ENCODE measurements at regions not wholly inside any gene's neighbourhood (a gene's known extent, or its start where the extent isn't known, plus 50 kb on each side); places are given as distances from the start of the nearest gene placed in this dataset.

DNA sequence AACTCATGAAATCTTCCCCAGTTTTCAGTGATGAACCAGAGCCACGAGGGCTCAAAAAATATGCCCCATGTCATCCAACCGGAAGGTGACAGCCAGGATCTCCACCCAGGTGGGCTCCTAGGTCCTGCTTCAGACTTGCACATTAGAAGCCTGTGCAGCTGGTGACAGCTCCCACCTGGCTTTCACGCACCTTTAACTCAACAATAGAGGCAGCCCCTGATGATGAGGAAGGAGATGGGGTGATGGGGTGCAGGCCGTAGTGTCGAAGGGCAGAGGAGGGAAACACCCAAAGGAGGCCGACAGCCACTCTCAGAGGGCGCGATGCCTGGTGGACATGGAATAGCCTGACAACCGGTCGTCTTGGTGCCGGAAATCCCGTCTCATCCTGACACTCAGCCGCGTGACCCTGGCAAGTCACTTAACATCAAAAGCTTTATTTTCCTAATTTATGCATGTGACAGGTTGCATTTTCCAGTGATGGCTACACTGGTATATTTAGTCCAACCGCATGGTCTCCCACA lies 118.0 kb downstream of the SOX1 start:
- DNase-seq: no peak
- in situ Hi-C loops (cut with MboI; ENCODE audit: low pct_unique_long_range_greater_than_20kb, low sequenced_read_pairs): no loop called here

DNA sequence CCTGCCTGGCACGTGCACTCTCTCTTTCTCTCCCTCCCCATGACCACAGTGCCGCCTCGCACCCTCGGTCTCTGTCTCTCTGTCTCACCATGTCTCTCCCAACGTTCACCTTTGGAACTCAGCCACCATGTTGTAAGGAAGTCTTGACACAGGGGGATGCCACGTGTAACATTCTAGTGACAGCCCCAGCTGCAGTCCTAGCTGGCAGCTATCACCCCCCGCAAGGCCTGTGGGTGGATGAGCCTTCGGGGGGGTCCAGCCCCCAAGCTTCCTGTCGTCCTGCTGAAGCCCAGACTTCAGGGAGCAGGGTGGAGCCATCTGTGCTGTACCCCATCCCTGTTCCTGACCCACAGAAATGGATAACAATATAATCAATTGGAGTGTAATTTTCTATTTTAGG lies 118.5 kb downstream of the SOX1 start:
- no peak for DNase-seq
- in situ Hi-C loops (cut with MboI; ENCODE audit: low pct_unique_long_range_greater_than_20kb, low sequenced_read_pairs): no loop called here

- no peak for DNase-seq
- in situ Hi-C loops (cut with MboI; ENCODE audit: low pct_unique_long_range_greater_than_20kb, low sequenced_read_pairs): no loop called here
These were observed 119.1 kb downstream of the SOX1 start for GRCh38 chr13:112186091-112186490.

DNA sequence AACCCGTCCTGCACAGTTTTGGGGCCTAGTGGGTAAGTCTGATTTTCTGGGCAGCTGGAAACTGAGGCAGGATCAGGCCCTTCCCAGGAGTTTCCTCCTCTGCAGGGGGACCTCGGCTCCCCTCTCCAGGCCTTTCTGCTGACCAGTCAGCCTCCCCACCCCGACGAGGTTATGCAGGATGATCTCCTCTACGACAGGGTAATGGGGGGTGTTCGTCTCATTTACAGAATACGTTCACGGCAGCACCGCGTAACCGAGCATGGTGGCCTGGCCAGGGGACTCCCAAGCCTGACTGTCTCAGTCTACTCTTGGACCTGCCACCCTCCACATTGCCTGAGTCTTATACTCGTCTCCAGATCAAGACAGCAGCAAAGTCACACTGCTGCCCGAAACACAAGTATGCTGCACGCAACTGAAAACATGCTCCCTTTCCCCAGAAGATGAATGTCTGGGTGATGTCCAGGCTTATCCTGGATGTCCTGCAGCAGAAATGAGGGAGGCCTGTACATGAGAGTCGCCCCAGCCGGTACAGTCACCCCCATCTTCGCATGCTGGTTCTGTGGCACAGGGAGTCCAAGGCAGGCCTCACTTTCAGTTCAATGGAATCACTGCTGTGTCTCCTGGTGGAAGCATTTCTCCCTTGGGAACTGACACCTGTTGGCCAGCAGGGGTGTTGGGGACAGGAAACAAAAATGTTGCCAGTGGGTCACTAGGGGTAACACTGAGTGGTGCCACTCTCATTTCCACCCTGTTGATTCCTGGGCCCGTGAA lies 120.8 kb downstream of the SOX1 start:
- in situ Hi-C loops (cut with MboI; ENCODE audit: low pct_unique_long_range_greater_than_20kb, low sequenced_read_pairs): no loop called here
- no peak for DNase-seq

- in situ Hi-C loops (cut with MboI; ENCODE audit: low pct_unique_long_range_greater_than_20kb, low sequenced_read_pairs): no loop called here
- DNase-seq: no peak
These were observed 121.3 kb downstream of the SOX1 start for GRCh38 chr13:112188298-112188610.

DNA sequence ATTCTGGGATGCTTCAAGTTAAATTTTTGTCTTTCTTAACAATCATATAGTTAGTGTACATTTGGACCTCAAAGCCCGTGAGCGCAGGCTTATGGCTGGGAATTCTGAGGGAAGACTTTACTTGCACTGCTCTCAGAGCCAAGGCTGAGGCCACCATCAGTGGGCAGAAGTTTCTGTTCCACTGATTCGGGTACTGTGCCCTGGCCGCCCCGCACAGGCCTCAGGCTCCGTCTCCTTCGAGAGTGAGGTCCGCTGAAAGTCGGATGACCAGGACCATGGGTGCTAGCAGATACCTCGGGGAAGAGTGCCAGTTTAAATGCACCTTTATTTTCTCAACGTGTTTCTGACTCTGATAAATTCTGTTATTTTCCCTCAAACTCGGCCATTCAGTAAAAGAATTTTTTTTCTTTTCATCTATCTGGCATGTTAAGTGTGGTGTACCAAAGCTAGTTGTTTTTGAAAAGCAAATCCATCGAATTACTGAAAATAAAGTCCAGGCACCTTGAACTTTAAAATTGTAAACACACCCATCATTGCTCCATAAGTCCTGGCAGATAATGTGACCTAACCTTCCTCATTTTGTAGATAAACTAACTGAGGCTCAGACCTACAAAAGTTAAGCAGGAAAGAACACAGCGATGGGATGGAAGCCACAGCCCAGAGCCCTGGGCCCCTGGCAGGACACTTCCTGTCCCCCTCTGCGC lies 126.7 kb downstream of the SOX1 start:
- DNase-seq: no peak
- in situ Hi-C loops (cut with MboI; ENCODE audit: low pct_unique_long_range_greater_than_20kb, low sequenced_read_pairs): no loop called here

DNA sequence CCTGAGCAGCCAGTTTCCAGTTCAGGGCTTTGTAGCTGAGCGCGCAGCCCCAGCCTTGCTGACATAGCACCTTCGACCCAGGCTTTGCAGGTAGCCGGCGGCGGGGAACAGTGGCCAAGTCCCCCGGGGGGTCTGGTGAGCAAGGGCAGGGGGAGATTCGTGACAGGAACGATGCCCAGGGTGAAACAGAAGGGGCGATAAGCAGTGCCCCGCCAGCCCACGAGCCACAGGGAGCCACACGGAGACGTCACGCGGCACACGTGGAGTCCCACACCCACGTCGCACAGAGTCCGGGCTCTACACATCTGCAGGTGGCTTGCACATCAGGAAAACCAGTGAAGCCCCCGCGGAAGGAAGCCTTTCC lies 127.2 kb downstream of the SOX1 start:
- no peak for DNase-seq
- in situ Hi-C loops (cut with MboI; ENCODE audit: low pct_unique_long_range_greater_than_20kb, low sequenced_read_pairs): no loop called here

- DNase-seq: no peak
- in situ Hi-C loops (cut with MboI; ENCODE audit: low pct_unique_long_range_greater_than_20kb, low sequenced_read_pairs): no loop called here
These were observed 127.6 kb downstream of the SOX1 start for GRCh38 chr13:112194579-112194978.

GRCh38 chr13:112198396-112199010 lies 131.6 kb downstream of the SOX1 start:
- in situ Hi-C loops (cut with MboI; ENCODE audit: low pct_unique_long_range_greater_than_20kb, low sequenced_read_pairs): no loop called here
- no peak for DNase-seq

GRCh38 chr13:112200200-112200599 lies 133.3 kb downstream of the SOX1 start:
- in situ Hi-C loops (cut with MboI; ENCODE audit: low pct_unique_long_range_greater_than_20kb, low sequenced_read_pairs): no loop called here
- DNase-seq: no peak

GRCh38 chr13:112202266-112202665 lies 135.3 kb downstream of the SOX1 start:
- in situ Hi-C loops (cut with MboI; ENCODE audit: low pct_unique_long_range_greater_than_20kb, low sequenced_read_pairs): no loop called here

GRCh38 chr13:112202966-112203365 lies 136.0 kb downstream of the SOX1 start:
- in situ Hi-C loops (cut with MboI; ENCODE audit: low pct_unique_long_range_greater_than_20kb, low sequenced_read_pairs): no loop called here
- DNase-seq: no peak

More at GRCh38 chr13:112202266-112202665, 135.3 kb downstream of the SOX1 start:
- DNase-seq: no peak

DNA sequence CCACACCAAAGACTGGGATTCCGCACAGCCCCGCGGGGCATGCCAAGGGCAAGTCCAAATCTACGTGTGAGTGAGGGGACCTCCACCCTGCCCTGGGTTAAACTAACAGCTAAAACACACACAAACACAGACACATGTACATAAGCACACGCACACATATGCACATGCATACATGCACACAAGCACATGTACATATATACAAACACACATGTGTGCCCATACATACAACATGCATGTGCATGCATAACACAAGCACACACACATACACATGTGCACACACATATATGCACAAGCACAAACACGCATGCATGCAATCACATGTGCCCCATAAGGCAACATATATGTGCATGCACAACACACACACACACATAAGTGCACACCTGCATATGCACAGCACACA lies 136.7 kb downstream of the SOX1 start:
- in situ Hi-C loops (cut with MboI; ENCODE audit: low pct_unique_long_range_greater_than_20kb, low sequenced_read_pairs): no loop called here
- DNase-seq: no peak

- DNase-seq: no peak
- in situ Hi-C loops (cut with MboI; ENCODE audit: low pct_unique_long_range_greater_than_20kb, low sequenced_read_pairs): no loop called here
These were observed 137.7 kb downstream of the SOX1 start for GRCh38 chr13:112204346-112205327.

- in situ Hi-C loops (cut with MboI; ENCODE audit: low pct_unique_long_range_greater_than_20kb, low sequenced_read_pairs): no loop called here
- DNase-seq: no peak
These were observed 139.0 kb downstream of the SOX1 start for GRCh38 chr13:112205990-112206389.

DNA sequence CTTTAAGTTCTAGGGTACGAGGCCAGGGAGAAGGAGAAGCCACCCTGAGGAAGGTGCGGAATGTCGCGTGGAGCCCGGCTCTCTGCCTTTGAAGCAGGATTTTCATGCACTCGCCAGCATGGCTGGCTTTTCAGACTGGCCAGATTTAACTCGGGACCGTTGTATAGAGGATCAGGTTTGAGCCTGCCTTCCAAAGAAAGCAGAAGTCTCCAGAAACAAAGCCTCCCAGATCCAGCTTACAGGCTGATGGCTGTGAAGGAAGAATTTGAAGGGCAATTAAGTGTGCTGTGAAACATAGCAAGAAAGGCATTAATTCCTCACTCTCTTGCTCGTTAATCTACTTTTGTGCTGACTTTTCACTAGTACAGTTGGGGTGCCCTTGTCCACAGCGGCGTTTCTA lies 140.2 kb downstream of the SOX1 start:
- DNase-seq: no peak
- in situ Hi-C loops (cut with MboI; ENCODE audit: low pct_unique_long_range_greater_than_20kb, low sequenced_read_pairs): no loop called here

DNA sequence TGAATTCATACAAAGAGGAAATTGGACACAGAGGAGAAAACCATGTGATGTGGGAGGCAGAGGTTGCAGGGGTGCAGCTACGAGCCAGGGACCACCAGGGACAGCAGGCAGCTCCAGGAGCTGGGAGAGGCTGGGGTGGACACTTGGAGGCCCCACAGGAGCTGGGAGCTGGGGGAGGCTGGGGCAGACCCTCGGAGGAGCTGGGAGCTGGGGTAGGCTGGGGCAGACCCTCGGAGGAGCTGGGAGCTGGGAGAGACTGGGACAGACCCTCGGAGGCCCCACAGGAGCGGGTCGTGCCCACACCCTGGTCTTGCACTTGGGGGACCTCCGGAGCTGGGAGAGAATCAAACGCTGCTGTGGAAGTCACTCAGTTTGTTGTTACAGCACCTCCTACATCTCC lies 141.7 kb downstream of the SOX1 start:
- DNase-seq: no peak
- in situ Hi-C loops (cut with MboI; ENCODE audit: low pct_unique_long_range_greater_than_20kb, low sequenced_read_pairs): no loop called here

DNA sequence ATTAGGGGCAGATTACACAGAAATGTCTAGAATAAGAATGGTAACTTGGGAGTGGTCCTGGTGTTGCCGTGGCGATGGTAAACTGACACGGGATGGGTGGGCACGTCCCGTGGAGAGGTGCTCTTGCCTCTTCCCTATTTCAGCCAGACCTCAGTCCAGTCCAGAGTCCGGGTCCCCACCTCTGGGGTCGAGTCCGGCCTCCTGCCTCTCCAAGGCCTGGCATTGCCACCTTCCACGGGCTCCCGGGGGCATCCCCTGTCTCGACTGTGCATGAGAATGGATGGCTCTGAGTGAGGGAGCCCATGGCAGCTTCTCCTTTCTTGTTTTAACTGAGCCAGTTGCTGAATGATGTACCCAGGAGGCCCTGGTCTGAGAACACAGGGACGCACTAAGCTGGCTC lies 142.3 kb downstream of the SOX1 start:
- no peak for DNase-seq
- in situ Hi-C loops (cut with MboI; ENCODE audit: low pct_unique_long_range_greater_than_20kb, low sequenced_read_pairs): no loop called here

DNA sequence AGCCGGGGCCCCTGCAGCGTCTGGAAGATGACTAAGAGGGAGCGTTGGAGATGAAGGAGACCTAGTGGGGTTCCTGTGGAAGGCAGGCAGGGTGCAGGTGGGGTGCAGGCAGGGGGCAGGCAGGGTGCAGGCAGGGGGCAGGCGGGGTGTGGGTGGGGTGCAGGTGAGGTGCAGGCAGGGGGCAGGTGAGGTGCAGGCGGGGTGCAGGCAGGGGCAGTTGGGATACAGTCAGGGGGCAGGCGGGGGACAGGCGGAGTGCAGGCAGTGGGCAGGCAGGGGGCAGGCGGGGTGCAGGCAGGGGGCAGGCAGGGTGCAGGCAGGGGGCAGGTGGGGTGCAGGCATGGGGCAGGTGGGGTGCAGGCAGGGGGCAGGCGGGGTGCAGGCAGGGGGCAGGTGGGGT lies 142.8 kb downstream of the SOX1 start:
- DNase-seq: no peak
- in situ Hi-C loops (cut with MboI; ENCODE audit: low pct_unique_long_range_greater_than_20kb, low sequenced_read_pairs): no loop called here
